RWPE1 (cell line): ENCODE measurements at regions not wholly inside any gene's neighbourhood (a gene's known extent, or its start where the extent isn't known, plus 50 kb on each side); places are given as distances from the start of the nearest gene placed in this dataset.

Experiments used
- CTCF ChIA-PET: fragments of 350-600 bp; sonication (Branson Sonifier 250); formaldehyde crosslinking; extraction: SDS; loops from one replicate; lab custom pipeline; 2021; lab: Yijun Ruan, JAX
- POLR2A ChIA-PET: fragments of 400-600 bp; formaldehyde crosslinking; extraction: SDS; loops from one replicate; lab custom pipeline; 2020; ENCODE audit warnings: antibody characterized with exemption; ENCODE audit not compliant: low non-redundant PET; lab: Yijun Ruan, JAX
- DNase-seq: peaks from one replicate; pipeline ENCODE4 v3.0.0; 2012; ENCODE audit warnings: low spot score
- H3K27ac ChIP-seq: fragments of 450-650 bp; 2 replicates; pipeline ENCODE4 v1.5.1; 2017
- TF ChIP-seq, protein P1 (sequence below): fragments of 450-650 bp; conservative IDR thresholded peaks from 2 replicates; pipeline ENCODE4 v1.5.1; 2017; ENCODE audit warnings: low read depth, mild to moderate bottlenecking

DNA sequence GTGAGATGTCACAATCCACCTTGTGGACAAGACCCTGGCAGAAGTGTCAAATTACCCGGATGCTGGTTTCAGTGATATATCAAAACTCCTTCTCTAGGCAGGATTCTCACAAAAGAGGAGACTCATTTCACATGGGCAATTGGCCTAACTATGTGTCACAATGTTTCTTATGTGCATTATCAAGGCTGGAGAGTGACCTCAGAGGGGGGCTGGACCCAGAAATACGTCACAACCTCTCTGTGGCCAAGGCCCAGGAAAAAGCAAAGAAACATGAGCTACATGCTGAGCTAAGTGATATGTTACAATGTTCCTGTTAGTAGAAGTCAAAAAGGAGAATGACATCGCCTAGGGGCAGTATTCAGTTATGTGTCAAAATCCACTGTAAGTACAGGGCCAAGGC is 1031.2 kb upstream of the AMELY start:
- ChIA-PET POLR2A (no interaction called here), CTCF (no interaction called here)
- H3K27ac ChIP-seq, result no peak overlapping the region
- no peak for DNase-seq
- TF ChIP-seq, protein P1, sequence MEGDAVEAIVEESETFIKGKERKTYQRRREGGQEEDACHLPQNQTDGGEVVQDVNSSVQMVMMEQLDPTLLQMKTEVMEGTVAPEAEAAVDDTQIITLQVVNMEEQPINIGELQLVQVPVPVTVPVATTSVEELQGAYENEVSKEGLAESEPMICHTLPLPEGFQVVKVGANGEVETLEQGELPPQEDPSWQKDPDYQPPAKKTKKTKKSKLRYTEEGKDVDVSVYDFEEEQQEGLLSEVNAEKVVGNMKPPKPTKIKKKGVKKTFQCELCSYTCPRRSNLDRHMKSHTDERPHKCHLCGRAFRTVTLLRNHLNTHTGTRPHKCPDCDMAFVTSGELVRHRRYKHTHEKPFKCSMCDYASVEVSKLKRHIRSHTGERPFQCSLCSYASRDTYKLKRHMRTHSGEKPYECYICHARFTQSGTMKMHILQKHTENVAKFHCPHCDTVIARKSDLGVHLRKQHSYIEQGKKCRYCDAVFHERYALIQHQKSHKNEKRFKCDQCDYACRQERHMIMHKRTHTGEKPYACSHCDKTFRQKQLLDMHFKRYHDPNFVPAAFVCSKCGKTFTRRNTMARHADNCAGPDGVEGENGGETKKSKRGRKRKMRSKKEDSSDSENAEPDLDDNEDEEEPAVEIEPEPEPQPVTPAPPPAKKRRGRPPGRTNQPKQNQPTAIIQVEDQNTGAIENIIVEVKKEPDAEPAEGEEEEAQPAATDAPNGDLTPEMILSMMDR, result no peak

DNA sequence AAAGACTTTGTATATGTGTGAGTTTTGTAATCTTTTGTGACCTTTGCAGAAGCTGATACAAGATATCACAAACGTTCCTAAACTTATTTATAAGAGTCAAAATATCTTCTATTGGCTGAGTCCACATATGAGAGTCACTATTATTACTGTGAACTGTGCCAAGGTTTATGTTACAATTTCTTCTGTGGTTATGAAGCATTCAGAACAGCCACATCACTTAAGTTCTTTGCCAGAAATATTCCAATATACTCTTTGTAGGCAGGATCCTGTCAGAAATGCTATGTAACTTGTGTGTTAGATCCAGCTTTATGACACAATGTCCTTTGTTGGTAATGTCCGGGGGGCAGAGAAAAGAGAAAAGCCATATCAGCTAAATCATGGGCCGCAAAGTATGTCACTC is 1030.3 kb upstream of the AMELY start:
- H3K27ac ChIP-seq, result no peak overlapping the region
- TF ChIP-seq, protein P1, result no peak
- no peak for DNase-seq
- POLR2A ChIA-PET, result no interaction called here
- CTCF ChIA-PET, result no interaction called here

DNA sequence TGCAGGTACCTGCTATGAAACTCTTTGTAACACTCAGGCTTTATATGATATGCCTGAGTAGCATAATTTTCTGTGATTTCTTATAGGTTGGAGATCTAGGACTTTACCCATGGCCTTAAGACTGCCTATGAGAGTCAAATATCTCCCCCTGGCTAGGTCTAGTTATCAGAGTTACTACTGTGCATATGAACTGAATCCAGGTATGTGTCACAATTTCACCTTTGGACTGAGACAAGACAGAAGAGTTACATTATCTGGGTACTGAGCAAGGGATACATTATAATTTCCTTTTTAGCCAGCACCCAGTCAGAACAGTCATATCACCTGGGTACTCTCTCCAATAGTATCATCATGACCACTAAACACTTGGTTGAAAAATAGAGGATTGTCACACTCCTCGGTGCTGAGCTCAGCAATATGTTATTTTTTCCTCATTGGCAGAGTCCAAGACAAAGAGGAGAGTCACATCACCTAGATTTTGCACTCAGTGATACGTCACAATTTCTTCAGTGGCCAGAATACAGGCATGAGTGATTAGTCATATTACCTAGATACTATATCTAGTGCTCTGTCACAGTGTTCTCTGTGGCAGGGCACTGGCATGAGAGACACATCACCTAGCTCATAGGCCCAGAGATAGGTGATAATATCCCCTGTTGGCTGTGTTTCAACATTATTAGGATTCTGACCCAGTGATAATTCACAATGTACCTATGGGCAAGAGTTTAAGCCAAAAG is 1027.6 kb upstream of the AMELY start:
- no peak overlapping the region for H3K27ac ChIP-seq
- DNase-seq, result no peak
- POLR2A ChIA-PET, result no interaction called here
- CTCF ChIA-PET, result no interaction called here
- TF ChIP-seq, protein P1, result no peak

DNA sequence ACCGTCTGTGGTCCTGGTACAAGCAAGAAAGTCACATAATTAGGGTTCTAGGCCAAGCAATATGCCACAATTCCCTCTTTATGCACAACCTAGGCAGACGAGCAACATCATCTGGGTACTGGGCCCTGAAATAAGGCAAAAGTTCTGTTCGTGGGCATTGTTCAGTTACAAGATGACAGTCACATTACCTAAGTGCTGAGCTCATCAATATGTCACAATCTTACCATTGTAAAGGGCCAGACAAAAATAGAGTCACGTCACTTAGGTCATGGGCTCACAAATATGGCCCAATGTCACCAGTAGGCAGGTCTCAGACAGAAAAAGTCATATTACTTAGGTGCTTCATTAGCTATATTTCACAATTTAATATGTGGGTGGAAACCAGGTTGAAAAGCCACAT is 1025.3 kb upstream of the AMELY start:
- ChIA-PET POLR2A (no interaction called here), CTCF (no interaction called here)
- H3K27ac ChIP-seq, result no peak overlapping the region
- no peak for DNase-seq
- TF ChIP-seq, protein P1, result no peak

DNA sequence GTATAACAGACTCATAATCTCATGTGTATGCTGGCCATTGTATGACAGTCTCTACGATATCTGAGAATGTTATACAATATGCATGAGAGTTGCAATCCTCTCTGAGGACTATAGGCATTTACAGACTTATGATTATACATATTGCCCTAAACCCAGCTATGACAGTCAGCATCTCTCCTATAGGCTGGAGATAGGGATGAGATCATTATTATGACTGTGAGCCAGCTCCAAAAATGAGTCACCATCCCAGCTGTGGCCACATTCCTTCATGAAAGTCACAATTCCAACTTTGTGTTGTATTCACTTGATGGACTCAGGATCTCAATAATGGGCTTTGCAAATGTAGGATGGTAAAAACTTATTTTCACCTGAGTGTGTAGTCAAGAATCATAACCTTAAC is 1024.5 kb upstream of the AMELY start:
- TF ChIP-seq, protein P1, result no peak
- CTCF ChIA-PET, result no interaction called here
- no peak overlapping the region for H3K27ac ChIP-seq
- DNase-seq, result peak; percentile 1
- POLR2A ChIA-PET, result no interaction called here

DNA sequence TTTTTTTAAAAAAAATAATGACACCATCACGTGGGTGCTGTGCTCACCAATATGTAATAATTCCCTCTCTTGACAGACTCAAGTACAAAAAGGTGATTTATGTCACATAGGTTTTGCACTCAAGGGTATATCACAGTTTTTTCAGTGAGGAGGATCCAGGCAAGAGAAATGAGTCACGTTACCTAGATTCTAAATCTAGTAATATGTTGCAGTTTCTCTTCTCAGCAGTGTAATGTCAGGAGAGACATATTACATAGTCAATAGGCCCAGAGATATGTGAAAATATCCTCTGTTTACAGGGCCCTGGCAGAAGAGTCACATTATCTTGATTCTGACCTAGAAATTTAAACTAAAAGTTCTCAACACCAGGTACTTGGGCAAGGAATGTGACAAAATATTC is 1024.1 kb upstream of the AMELY start:
- TF ChIP-seq, protein P1, result no peak
- H3K27ac ChIP-seq, result no peak overlapping the region
- no peak for DNase-seq
- ChIA-PET POLR2A (no interaction called here), CTCF (no interaction called here)
